GM12874 (cell line): ENCODE measurements at regions not wholly inside any gene's neighbourhood (a gene's known extent, or its start where the extent isn't known, plus 50 kb on each side); places are given as distances from the start of the nearest gene placed in this dataset.

Experiments
- TF ChIP-seq, protein P1 (sequence below): IDR thresholded peaks from 2 replicates; pipeline ENCODE4 v1.5.1; 2011; ENCODE audit warnings: low read depth, mild to moderate bottlenecking, control low read depth, low read length, moderate library complexity; ENCODE audit not compliant: insufficient read depth

DNA sequence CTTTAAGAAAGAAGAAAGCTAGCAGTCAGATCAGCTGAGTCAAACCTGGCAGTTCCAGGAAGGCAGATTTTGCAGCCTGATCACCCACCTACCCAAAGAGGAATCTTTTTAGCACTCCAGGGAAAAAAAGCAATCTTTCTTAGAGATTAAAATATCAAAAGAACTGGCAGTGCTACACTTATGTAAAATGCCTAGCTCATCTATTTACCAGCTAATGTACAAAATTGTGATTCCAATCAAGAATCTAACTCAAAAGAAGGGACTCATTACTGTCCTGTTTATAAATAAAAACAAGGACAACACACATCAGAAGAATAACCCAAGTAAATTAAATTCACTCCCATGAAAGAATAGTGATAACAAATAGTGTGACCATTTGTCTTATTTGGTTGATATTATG lies 222.4 kb upstream of the ERCC4 start:
- TF ChIP-seq, protein P1, sequence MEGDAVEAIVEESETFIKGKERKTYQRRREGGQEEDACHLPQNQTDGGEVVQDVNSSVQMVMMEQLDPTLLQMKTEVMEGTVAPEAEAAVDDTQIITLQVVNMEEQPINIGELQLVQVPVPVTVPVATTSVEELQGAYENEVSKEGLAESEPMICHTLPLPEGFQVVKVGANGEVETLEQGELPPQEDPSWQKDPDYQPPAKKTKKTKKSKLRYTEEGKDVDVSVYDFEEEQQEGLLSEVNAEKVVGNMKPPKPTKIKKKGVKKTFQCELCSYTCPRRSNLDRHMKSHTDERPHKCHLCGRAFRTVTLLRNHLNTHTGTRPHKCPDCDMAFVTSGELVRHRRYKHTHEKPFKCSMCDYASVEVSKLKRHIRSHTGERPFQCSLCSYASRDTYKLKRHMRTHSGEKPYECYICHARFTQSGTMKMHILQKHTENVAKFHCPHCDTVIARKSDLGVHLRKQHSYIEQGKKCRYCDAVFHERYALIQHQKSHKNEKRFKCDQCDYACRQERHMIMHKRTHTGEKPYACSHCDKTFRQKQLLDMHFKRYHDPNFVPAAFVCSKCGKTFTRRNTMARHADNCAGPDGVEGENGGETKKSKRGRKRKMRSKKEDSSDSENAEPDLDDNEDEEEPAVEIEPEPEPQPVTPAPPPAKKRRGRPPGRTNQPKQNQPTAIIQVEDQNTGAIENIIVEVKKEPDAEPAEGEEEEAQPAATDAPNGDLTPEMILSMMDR, result no peak

DNA sequence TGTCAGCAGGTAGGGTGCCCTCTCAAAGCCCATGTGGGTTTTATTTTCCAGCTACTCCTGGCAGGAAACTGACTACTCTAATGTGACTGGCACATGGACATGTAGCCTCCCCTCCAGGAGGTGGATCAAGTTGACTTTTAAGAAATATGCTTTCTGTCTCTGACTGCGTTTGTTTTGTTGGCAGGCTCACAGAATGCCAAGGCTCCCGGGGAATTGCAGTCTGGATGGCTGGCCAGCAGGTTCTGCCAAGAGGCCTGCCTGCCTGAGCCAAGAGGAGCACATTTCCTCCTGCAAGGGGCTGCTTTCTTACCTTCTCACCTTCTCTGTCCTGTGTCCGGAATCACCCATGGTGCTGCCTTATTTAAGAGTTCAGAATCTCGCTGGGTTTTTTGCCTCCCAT lies 217.3 kb upstream of the ERCC4 start:
- TF ChIP-seq, protein P1, result no peak

DNA sequence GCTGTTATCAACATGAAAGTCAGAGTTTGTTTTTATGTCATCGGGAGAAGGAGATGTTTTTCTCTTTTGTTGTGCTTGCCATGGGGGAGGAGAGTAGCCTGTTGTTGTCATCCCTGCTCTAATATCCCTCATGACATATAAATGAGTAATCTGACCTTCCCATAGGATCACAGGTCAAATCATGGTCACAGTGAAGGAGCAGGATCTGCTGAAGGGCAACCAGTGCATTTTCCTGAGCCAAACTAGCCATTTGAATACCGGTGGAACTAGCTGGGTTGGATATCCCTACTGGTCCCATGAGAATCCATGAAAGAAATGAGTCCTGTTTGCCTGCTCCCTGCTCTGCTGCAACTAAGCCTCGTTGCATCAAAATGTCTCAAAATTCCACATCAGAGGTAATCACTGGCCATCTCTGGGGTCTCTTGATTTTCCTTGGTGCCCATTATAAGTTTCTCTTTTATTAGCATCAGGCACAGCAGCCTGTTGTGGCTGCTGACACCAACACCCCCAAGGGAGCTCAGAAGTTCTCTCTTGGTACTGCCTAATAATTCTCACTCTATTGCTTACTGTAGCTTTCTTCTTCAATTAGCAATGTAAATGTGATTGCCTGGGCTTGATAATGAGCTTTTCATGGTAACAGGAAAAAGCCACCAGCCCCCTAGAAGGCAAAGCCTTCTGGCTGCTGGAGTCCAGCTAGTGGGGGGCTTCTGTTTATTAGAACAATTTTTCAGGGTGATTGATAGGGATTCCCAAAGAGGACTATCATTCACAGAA lies 211.4 kb upstream of the ERCC4 start:
- TF ChIP-seq, protein P1, result no peak

DNA sequence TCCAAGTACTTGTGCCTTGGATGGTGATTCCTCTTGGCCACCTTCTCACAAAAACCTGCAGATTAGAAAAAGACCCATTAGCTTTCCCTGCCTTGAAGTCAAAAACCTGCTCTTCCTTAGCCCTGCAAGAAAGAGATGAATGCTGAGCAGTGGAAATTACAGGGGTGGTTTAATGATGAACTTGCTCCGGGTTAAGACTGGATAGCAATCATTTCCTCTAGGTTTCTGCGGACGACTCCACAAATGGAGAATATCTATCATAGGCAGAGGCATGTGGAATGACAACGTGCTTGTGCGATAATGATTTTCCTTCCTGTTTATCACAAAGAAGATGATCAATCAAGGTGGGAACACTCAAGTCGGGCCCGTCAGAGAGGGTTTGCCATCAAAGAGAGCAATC lies 201.2 kb upstream of the ERCC4 start:
- TF ChIP-seq, protein P1, result no peak

DNA sequence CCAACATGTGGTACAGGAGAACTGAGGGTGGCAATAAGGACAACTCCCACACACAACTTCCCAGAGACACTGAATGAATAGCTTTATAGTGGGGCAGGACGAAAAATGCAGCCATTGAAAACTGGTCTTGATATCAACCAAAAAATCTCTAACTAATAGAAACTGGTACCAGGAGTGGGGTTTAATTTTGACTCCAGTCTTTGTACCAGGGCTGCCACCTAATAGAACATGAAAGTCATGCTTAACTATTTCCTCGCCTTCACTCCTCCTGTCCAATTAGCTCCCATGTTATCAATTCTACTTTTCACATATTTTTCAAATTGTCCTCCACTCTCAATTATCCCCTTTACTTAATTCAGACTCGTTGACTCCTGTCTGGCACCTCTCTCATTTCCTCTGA lies 192.0 kb upstream of the ERCC4 start:
- TF ChIP-seq, protein P1, result no peak

DNA sequence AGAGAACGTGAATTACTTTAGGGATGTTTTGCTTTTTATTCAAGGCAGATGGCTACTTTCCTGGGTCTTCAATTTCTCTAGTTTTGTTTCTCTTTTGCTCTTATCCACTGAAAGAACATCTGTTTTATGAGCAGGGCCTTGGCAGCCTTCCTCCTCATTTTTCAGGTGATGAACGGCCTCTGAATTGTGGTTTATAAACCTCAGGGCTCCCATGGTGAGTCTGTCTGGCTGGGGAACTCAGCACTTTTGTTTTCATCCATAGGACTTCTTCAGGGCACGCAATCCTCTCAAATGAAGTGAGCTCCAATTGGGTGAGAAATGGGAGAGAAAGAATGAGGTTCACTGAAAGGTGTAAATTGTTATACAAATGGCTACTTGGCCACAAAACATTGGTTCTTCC lies 186.4 kb upstream of the ERCC4 start:
- TF ChIP-seq, protein P1, result no peak

DNA sequence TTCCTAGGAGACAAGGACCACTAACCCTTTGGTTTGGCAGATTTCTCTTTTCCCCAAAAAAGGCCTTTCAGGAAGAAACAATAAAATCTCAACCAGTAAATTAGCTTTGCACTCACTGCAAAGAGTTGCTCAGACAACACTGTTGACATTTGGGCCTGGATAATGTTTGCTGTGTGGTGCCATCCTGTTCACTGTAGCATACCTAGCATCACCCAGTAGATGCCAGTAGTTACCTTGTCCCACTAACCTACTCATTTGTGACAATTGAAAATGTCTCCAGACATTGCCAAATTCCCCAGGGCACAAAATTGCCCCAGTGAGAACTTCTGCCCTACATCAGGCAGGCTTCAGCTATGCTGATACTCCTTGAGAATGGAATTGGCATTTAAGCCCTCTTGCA lies 177.0 kb upstream of the ERCC4 start:
- TF ChIP-seq, protein P1, result no peak
